Neural crest cell (in vitro differentiated cells): ENCODE measurements at regions not wholly inside any gene's neighbourhood (a gene's known extent, or its start where the extent isn't known, plus 50 kb on each side); places are given as distances from the start of the nearest gene placed in this dataset.

Source experiments
- DNase-seq: peaks from one replicate; pipeline ENCODE4 v3.0.0; 2021; ENCODE audit warnings: low read depth, mixed read lengths, low spot score
- H3K27ac Mint-ChIP-seq: one replicate; pipeline ENCODE4 v1.8.0; 2021; ENCODE audit warnings: mild to moderate bottlenecking, mixed read lengths; ENCODE audit not compliant: unreplicated experiment
- H3K27me3 Mint-ChIP-seq: 2 replicates; pipeline ENCODE4 v1.8.0; 2021; ENCODE audit warnings: low read depth, mild to moderate bottlenecking, mixed read lengths
- H3K36me3 Mint-ChIP-seq: 2 replicates; pipeline ENCODE4 v1.8.0; 2021; ENCODE audit warnings: low read depth, mild to moderate bottlenecking, mixed read lengths
- H3K4me1 Mint-ChIP-seq: 2 replicates; pipeline ENCODE4 v1.8.0; 2021; ENCODE audit warnings: mixed read lengths
- H3K4me3 Mint-ChIP-seq: one replicate; pipeline ENCODE4 v1.8.0; 2021; ENCODE audit warnings: mild to moderate bottlenecking, mixed read lengths
- H3K9me3 Mint-ChIP-seq: 2 replicates; pipeline ENCODE4 v1.8.0; 2021; ENCODE audit warnings: mixed read lengths
- TF ChIP-seq, protein P1 (sequence below): fragments of 200-600 bp; sonication (generic); conservative IDR thresholded peaks from 2 replicates; pipeline ENCODE4 v1.5.0; 2021; ENCODE audit warnings: antibody characterized with exemption, mild to moderate bottlenecking

DNA sequence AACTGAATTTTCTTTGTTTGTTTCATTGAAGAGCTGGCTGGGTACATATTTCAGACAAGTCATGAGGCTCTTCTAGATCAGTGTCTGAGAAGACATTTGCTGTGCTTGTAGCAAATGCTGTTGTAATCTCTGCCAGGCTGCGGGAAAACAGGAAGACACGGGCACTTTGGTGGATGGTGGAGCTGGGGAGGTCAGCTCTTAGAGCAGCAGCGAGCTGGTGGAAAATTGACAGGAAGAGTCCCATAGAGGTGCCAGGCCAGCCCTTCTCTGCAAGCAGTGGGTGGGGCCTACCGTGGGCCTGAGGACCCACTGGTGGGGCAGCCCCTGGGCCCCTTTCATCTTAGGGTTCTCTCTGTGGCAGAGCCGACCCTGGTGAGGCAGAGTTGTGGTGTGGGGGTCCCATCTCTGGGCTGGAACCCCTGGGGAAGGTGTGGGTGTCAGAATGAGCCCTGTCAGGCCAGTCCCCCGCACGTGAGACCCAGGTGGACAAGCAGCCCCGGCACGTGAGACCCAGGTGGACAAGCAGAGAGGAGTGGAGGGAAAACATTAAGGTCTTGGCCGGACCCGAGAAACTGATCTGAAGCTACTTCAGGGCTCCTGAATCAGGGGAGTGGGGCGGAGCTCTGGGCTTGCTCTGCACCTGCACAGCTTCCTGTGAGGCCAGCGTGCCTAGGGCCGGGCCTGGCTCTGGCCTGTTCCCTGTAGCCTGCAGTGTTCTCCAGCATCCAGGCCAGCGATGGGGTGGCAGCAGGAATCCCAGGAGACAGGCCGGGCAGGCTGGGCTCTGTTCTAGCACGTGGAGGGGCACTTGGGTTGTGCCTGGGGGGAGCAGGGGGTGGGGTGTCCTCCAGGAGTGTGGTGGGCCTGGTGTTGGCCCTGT is 273.5 kb upstream of the HDAC4 start:
- Mint-ChIP-seq H3K4me3 (no peak overlapping the region), H3K27ac (no peak overlapping the region), H3K36me3 (no peaks in the 10 kb centered on the region), H3K4me1 (peaks cover 5% of the 10 kb centered on the region), H3K27me3 (no peaks in the 10 kb centered on the region), H3K9me3 (no peaks in the 10 kb centered on the region)
- TF ChIP-seq, protein P1, sequence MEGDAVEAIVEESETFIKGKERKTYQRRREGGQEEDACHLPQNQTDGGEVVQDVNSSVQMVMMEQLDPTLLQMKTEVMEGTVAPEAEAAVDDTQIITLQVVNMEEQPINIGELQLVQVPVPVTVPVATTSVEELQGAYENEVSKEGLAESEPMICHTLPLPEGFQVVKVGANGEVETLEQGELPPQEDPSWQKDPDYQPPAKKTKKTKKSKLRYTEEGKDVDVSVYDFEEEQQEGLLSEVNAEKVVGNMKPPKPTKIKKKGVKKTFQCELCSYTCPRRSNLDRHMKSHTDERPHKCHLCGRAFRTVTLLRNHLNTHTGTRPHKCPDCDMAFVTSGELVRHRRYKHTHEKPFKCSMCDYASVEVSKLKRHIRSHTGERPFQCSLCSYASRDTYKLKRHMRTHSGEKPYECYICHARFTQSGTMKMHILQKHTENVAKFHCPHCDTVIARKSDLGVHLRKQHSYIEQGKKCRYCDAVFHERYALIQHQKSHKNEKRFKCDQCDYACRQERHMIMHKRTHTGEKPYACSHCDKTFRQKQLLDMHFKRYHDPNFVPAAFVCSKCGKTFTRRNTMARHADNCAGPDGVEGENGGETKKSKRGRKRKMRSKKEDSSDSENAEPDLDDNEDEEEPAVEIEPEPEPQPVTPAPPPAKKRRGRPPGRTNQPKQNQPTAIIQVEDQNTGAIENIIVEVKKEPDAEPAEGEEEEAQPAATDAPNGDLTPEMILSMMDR: no peak
- DNase-seq: no peak

DNA sequence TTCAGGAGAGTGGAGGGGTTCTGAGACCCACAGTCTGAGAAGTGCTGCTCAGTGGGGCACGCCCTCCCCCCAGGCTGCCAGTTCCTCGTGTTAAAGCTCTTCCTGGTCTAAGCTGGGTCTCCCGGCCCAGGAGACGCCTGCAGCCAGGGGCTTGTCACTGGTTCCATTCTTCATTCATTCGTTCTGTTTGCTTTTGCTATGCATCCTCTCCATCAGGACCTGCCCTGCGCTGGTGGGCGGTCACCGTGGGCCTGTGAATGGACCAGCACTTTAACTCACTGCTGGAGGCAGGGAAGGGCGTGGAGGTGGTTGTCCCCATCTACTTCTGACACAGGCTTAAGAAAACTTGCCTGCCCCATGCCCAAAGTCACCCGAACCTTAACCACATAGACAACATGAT is 272.8 kb upstream of the HDAC4 start:
- DNase-seq: no peak

DNA sequence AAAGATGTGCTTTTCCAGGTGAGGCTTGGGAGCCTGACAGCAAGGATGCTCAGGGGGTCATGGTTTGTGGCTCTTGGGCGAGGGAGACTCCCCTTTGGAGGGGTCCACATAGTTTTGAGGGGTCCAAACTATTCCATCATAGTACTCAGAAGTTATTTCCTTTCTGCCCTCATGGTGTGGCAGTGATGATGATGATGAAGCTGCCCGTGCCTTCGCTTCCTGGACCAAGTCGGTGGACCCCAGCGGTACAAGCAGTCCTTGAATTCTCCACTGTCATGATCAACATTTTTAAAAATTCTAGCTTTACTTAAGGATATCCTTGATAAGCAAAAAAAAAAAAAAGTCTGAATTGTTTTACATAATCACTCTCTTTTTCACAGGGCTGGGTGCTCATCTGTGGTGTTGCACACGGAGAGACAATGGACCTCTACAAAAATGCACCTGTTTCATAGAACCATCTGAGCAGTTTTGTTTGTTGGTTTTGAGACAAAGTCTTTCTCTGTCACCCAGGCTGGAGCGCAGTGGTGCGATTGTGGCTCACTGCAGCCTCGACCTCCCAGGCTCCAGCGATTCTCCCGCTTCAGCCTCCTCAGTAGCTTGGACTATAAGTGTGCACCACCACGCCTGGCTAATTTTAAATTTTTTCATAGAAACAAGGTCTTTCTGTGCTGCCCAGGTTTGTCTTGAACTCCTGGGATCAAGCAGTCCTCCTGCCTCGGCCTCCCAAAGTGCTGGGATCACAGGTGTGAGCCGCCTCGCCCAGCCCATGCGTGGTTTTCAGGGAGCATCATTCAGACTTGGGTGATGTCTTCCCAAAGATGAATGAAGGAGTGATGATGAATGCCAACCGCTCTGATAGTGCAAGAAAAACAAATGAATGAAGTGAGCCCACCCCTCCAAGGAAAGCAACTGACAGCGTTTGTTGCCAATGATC is 271.4 kb upstream of the HDAC4 start:
- Mint-ChIP-seq H3K27ac (no peak overlapping the region), H3K36me3 (no peaks in the 10 kb centered on the region), H3K27me3 (no peaks in the 10 kb centered on the region), H3K4me1 (peaks cover 5% of the 10 kb centered on the region), H3K9me3 (no peaks in the 10 kb centered on the region), H3K4me3 (no peak overlapping the region)
- DNase-seq: no peak
- TF ChIP-seq, protein P1: no peak

More for the DNA sequence above, 272.8 kb upstream of the HDAC4 start:
- H3K4me3 Mint-ChIP-seq: no peak overlapping the region
- H3K9me3 Mint-ChIP-seq: no peaks in the 10 kb centered on the region
- TF ChIP-seq, protein P1: no peak
- H3K27ac Mint-ChIP-seq: no peak overlapping the region
- H3K4me1 Mint-ChIP-seq: peaks cover 5% of the 10 kb centered on the region
- no peaks in the 10 kb centered on the region for H3K27me3 Mint-ChIP-seq
- no peaks in the 10 kb centered on the region for H3K36me3 Mint-ChIP-seq

DNA sequence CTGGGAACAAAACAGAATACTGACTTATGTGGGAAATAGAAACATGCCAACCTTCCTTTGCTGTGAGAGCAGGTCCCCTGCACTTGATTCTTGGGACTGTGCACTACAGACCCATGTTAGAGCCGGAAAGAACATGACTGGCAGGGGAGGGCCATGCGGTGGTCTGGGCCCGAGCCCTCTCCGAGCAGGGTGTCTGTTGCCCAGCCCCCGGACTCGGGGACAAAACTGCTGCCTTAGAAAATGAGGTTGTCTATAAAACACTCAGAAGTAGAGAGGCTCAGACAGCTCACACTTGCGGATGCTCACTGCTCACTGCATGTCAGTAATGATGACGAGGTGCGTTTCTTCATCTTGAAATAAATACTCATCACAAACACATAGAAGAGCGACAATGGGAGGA is 270.7 kb upstream of the HDAC4 start:
- H3K27ac Mint-ChIP-seq: no peak overlapping the region
- peaks cover 5% of the 10 kb centered on the region for H3K4me1 Mint-ChIP-seq
- no peak for DNase-seq
- no peak overlapping the region for H3K4me3 Mint-ChIP-seq
- no peaks in the 10 kb centered on the region for H3K36me3 Mint-ChIP-seq
- TF ChIP-seq, protein P1: no peak
- no peaks in the 10 kb centered on the region for H3K27me3 Mint-ChIP-seq
- no peaks in the 10 kb centered on the region for H3K9me3 Mint-ChIP-seq

DNA sequence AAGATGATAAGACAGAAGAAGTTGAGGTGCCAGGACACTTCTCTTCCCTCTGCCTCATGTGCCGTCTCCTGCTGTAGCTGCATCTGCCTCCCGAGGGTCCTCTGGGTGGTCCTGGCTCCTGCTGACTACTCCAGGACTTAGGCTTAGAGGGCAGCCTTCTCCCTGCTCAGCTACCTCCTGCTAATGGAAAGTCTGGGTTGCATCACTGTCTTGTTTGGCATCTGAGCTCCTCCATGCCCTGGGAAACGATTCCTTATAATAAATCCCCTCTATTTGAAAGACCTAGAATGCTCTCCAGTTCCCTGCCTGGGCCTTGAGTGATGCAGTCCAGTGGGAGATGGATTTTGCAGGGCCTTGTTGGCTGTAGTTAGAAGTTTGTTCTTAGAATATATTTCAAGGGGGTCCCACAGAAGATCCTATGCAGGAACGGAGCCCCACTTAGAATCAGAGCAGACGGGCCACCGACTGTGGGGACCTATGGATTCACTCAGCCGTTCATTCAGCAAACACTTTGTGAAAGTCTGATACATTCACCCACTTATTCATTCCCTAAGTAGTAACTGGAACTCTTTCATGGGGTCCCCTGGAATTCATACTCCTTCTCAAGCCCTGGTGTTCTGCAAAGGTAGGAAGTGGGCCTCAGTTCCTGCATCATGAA is 269.8 kb upstream of the HDAC4 start:
- peaks cover 5% of the 10 kb centered on the region for H3K4me1 Mint-ChIP-seq
- no peak overlapping the region for H3K27ac Mint-ChIP-seq
- no peak overlapping the region for H3K4me3 Mint-ChIP-seq
- H3K36me3 Mint-ChIP-seq: no peaks in the 10 kb centered on the region
- TF ChIP-seq, protein P1: no peak
- DNase-seq: no peak
- H3K9me3 Mint-ChIP-seq: no peaks in the 10 kb centered on the region
- no peaks in the 10 kb centered on the region for H3K27me3 Mint-ChIP-seq
